ENCODE measurements at regions not wholly inside any gene's neighbourhood (a gene's known extent, or its start where the extent isn't known, plus 50 kb on each side); places are given as distances from the start of the nearest gene placed in this dataset.

- TF ChIP-seq, protein P1, sequence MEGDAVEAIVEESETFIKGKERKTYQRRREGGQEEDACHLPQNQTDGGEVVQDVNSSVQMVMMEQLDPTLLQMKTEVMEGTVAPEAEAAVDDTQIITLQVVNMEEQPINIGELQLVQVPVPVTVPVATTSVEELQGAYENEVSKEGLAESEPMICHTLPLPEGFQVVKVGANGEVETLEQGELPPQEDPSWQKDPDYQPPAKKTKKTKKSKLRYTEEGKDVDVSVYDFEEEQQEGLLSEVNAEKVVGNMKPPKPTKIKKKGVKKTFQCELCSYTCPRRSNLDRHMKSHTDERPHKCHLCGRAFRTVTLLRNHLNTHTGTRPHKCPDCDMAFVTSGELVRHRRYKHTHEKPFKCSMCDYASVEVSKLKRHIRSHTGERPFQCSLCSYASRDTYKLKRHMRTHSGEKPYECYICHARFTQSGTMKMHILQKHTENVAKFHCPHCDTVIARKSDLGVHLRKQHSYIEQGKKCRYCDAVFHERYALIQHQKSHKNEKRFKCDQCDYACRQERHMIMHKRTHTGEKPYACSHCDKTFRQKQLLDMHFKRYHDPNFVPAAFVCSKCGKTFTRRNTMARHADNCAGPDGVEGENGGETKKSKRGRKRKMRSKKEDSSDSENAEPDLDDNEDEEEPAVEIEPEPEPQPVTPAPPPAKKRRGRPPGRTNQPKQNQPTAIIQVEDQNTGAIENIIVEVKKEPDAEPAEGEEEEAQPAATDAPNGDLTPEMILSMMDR (IDR thresholded peaks at IDR 0.05; ENCODE audit: borderline replicate concordance, extremely low read depth, low read length, poor library complexity, severe bottlenecking): no peak
- no peak for TF ChIP-seq EZH2 (IDR thresholded peaks at IDR 0.05; ENCODE audit: borderline replicate concordance, low read depth, low read length, severe bottlenecking)
Measured at GRCh38 chr1:220430586-220430985, 97.3 kb upstream of the MARK1 start.
